Breast epithelium (tissue), 4 donors: ENCODE measurements at regions not wholly inside any gene's neighbourhood (a gene's known extent, or its start where the extent isn't known, plus 50 kb on each side); places are given as distances from the start of the nearest gene placed in this dataset.
A peak's percentile ranks its signal among the peaks of the same experiment; 100 is the strongest.

Source experiments
- DNase-seq, 2 donors: peaks; one replicate each; pipeline ENCODE4 v3.0.0-alpha.2; 2019; ENCODE audit warnings: low spot score in 2 of 2
- H3K27ac ChIP-seq, 2 donors: fragments of 200-600 bp; sonication (generic) in 1 of 2; one replicate each; pipeline ENCODE4 v1.5.1; 2016 to 2019; ENCODE audit warnings: mild to moderate bottlenecking in 1 of 2
- H3K27me3 ChIP-seq, 2 donors: fragments of 200-600 bp; sonication (generic) in 1 of 2; one replicate each; pipeline versions ENCODE4 v1.5.1 to v1.6.0; 2017 to 2019; ENCODE audit warnings: control low read depth in 1 of 2, mild to moderate bottlenecking in 1 of 2
- H3K36me3 ChIP-seq: fragments of 200-600 bp; one replicate; pipeline ENCODE4 v1.5.1; 2019
- H3K4me1 ChIP-seq, 2 donors: fragments of 200-600 bp; sonication (generic); one replicate each; pipeline ENCODE4 v1.5.1; 2016 to 2019; ENCODE audit warnings: control low read depth in 1 of 2
- H3K4me3 ChIP-seq, 3 donors: fragments of 200-600 bp; sonication (generic); 1 replicate in 2 of 3; 2 replicates in 1 of 3; pipeline ENCODE4 v1.5.1; 2016 to 2019; ENCODE audit warnings: mild to moderate bottlenecking in 3 of 3, moderate library complexity in 2 of 3
- H3K9me3 ChIP-seq, 2 donors: fragments of 200-600 bp; sonication (generic) in 1 of 2; one replicate each; pipeline ENCODE4 v1.5.1; 2016 to 2019; ENCODE audit warnings: control low read depth in 1 of 2
- CTCF ChIP-seq, 3 donors: fragments of 450-650 bp; IDR thresholded peaks; one replicate each; pipeline ENCODE4 v1.5.1; 2016 to 2017; ENCODE audit warnings: antibody characterized with exemption in 3 of 3, mild to moderate bottlenecking in 3 of 3, moderate library complexity in 3 of 3
- POLR2A ChIP-seq: fragments of 450-650 bp; IDR thresholded peaks from one replicate; pipeline ENCODE4 v1.6.1; 2016; ENCODE audit warnings: antibody characterized with exemption, mild to moderate bottlenecking, moderate library complexity
- POLR2AphosphoS5 ChIP-seq, 3 donors: sonication (generic); formaldehyde crosslinking; IDR thresholded peaks; one replicate each; pipeline ENCODE4 v1.6.1; 2017; ENCODE audit warnings: antibody characterized with exemption in 3 of 3
- intact Hi-C: fragments of 100-400 bp; cut with DNase I; formaldehyde crosslinking; loops from one replicate; pipeline ENCODE4 v1.15.1; 2023; ENCODE audit warnings: low total_unique reads

GRCh38 chr5:39698838-39699560 is 274.2 kb upstream of the DAB2 start:
- intact Hi-C loops = no loop called here
- no peaks in the 10 kb centered on the region for H3K4me1 ChIP-seq
- H3K9me3 ChIP-seq = no peaks in the 10 kb centered on the region
- no peak overlapping the region for H3K27ac ChIP-seq
- no peaks in the 10 kb centered on the region for H3K36me3 ChIP-seq
- H3K27me3 ChIP-seq = no peaks in the 10 kb centered on the region
- DNase-seq = no peak
- no peak overlapping the region for H3K4me3 ChIP-seq
- TF ChIP-seq POLR2A (no peak), CTCF (IDR thresholded peaks at IDR 0.05) (no peak), POLR2AphosphoS5 (IDR thresholded peaks at IDR 0.05) (no peak)

GRCh38 chr5:39697881-39698280 is 273.1 kb upstream of the DAB2 start:
- H3K9me3 ChIP-seq = no peaks in the 10 kb centered on the region
- H3K4me3 ChIP-seq = no peak overlapping the region
- DNase-seq = no peak
- H3K4me1 ChIP-seq = no peaks in the 10 kb centered on the region
- no peaks in the 10 kb centered on the region for H3K27me3 ChIP-seq
- no peaks in the 10 kb centered on the region for H3K36me3 ChIP-seq
- H3K27ac ChIP-seq = no peak overlapping the region
- intact Hi-C loops = no loop called here
- TF ChIP-seq POLR2AphosphoS5 (IDR thresholded peaks at IDR 0.05) (no peak), POLR2A (no peak), CTCF (IDR thresholded peaks at IDR 0.05) (no peak)

- no peaks in the 10 kb centered on the region for H3K36me3 ChIP-seq
- no peaks in the 10 kb centered on the region for H3K9me3 ChIP-seq
- H3K27me3 ChIP-seq = no peaks in the 10 kb centered on the region
- no peak overlapping the region for H3K27ac ChIP-seq
- H3K4me3 ChIP-seq = no peak overlapping the region
- no peaks in the 10 kb centered on the region for H3K4me1 ChIP-seq
- intact Hi-C loops = no loop called here
- DNase-seq = no peak
- TF ChIP-seq POLR2A (no peak), CTCF (IDR thresholded peaks at IDR 0.05) (no peak), POLR2AphosphoS5 (IDR thresholded peaks at IDR 0.05) (no peak)
These were observed 272.1 kb upstream of the DAB2 start for GRCh38 chr5:39696672-39697398.

- Histone ChIP-seq H3K27me3 (no peaks in the 10 kb centered on the region), H3K4me3 (no peak overlapping the region), H3K36me3 (no peaks in the 10 kb centered on the region), H3K9me3 (peaks cover 0 to 8% of the 10 kb centered on the region in 2 donors), H3K4me1 (no peaks in the 10 kb centered on the region), H3K27ac (no peak overlapping the region)
- no peak for DNase-seq
- intact Hi-C loops = no loop called here
- TF ChIP-seq CTCF (IDR thresholded peaks at IDR 0.05) (peak in 1 of 3 donors; percentile 9), POLR2AphosphoS5 (IDR thresholded peaks at IDR 0.05) (no peak)
These were observed 267.2 kb upstream of the DAB2 start for GRCh38 chr5:39691993-39692392.

GRCh38 chr5:39691136-39691535 is 266.4 kb upstream of the DAB2 start:
- no peak for DNase-seq
- TF ChIP-seq POLR2A = no peak
- no peak for TF ChIP-seq POLR2AphosphoS5 (IDR thresholded peaks at IDR 0.05)
- TF ChIP-seq CTCF (IDR thresholded peaks at IDR 0.05) = no peak
- no peaks in the 10 kb centered on the region for H3K27me3 ChIP-seq
- H3K27ac ChIP-seq = no peak overlapping the region
- no peaks in the 10 kb centered on the region for H3K4me1 ChIP-seq
- H3K4me3 ChIP-seq = no peak overlapping the region
- H3K36me3 ChIP-seq = no peaks in the 10 kb centered on the region
- H3K9me3 ChIP-seq = peaks cover 0 to 8% of the 10 kb centered on the region in 2 donors
- intact Hi-C loops = no loop called here
